ENCODE measurements at regions not wholly inside any gene's neighbourhood (a gene's known extent, or its start where the extent isn't known, plus 50 kb on each side); places are given as distances from the start of the nearest gene placed in this dataset.

- WGBS, 4 donors = 55 to 78% (median 75%) methylated on average over 2 to 4 of the region's 4 CpGs
- intact Hi-C loops (cut with DNase I) = no loop called here
- Histone ChIP-seq H3K27ac (no peak overlapping the region), H3K4me3 (no peak overlapping the region), H3K27me3 (no peaks in the 10 kb centered on the region), H3K9me3 (replicated peaks in 1 of 3) (no peaks in the 10 kb centered on the region), H3K4me1 (replicated peaks in 1 of 2) (no peaks in the 10 kb centered on the region), H3K36me3 (replicated peaks in 1 of 2) (no peaks in the 10 kb centered on the region)
- no peak for DNase-seq
- TF ChIP-seq POLR2A (IDR thresholded peaks at IDR 0.05) (no peak), CTCF (IDR thresholded peaks at IDR 0.05) (no peak)
Observed at GRCh38 chr2:57848723-57849122, 197.9 kb upstream of the VRK2 start.

- no peaks in the 10 kb centered on the region for H3K27me3 ChIP-seq
- intact Hi-C loops (cut with DNase I) = no loop called here
- TF ChIP-seq POLR2A (IDR thresholded peaks at IDR 0.05) (no peak), CTCF (IDR thresholded peaks at IDR 0.05) (no peak)
- no peak overlapping the region for H3K27ac ChIP-seq
- H3K9me3 ChIP-seq (replicated peaks in 1 of 3) = no peaks in the 10 kb centered on the region
- H3K4me1 ChIP-seq (replicated peaks in 1 of 2) = no peaks in the 10 kb centered on the region
- 96 to 100% (median 98%) methylated on average over 1 to 3 of the region's 3 CpGs for WGBS, 4 donors
- H3K4me3 ChIP-seq = no peak overlapping the region
- H3K36me3 ChIP-seq (replicated peaks in 1 of 2) = no peaks in the 10 kb centered on the region
- DNase-seq = no peak
Observed at GRCh38 chr2:57849843-57850242, 196.8 kb upstream of the VRK2 start.

- H3K9me3 ChIP-seq (replicated peaks in 1 of 3) = no peaks in the 10 kb centered on the region
- no peaks in the 10 kb centered on the region for H3K4me1 ChIP-seq (replicated peaks in 1 of 2)
- TF ChIP-seq CTCF (IDR thresholded peaks at IDR 0.05) = no peak
- TF ChIP-seq POLR2A (IDR thresholded peaks at IDR 0.05) = no peak
- DNase-seq = no peak
- no peaks in the 10 kb centered on the region for H3K27me3 ChIP-seq
- WGBS, 4 donors = 87 to 94% (median 89%) methylated on average over 4 to 15 of the region's 15 CpGs
- intact Hi-C loops (cut with DNase I) = no loop called here
- H3K36me3 ChIP-seq (replicated peaks in 1 of 2) = no peaks in the 10 kb centered on the region
- H3K27ac ChIP-seq = no peak overlapping the region
- no peak overlapping the region for H3K4me3 ChIP-seq
Observed at GRCh38 chr2:57850415-57851130, 196.0 kb upstream of the VRK2 start.

- no peak for DNase-seq
- Histone ChIP-seq H3K4me1 (replicated peaks in 1 of 2) (no peaks in the 10 kb centered on the region), H3K4me3 (no peak overlapping the region), H3K36me3 (replicated peaks in 1 of 2) (no peaks in the 10 kb centered on the region), H3K27me3 (no peaks in the 10 kb centered on the region), H3K9me3 (replicated peaks in 1 of 3) (no peaks in the 10 kb centered on the region), H3K27ac (no peak overlapping the region)
- no peak for TF ChIP-seq CTCF (IDR thresholded peaks at IDR 0.05)
- TF ChIP-seq POLR2A (IDR thresholded peaks at IDR 0.05) = no peak
- intact Hi-C loops (cut with DNase I) = no loop called here
Observed at GRCh38 chr2:57855212-57855611, 191.4 kb upstream of the VRK2 start.
